Prostate gland (tissue), 2 donors: ENCODE measurements at regions not wholly inside any gene's neighbourhood (a gene's known extent, or its start where the extent isn't known, plus 50 kb on each side); places are given as distances from the start of the nearest gene placed in this dataset.

ENCODE experiments used
- CTCF ChIP-seq, 4 experiments: fragments of 200-600 bp in 2 of 4; fragments of 450-650 bp in 2 of 4; sonication (generic) in 2 of 4; IDR thresholded peaks; 1 replicate in 3 of 4; 2 replicates in 1 of 4; pipeline ENCODE4 v1.5.1; 2016 to 2019; ENCODE audit warnings: antibody characterized with exemption in 4 of 4, mild to moderate bottlenecking in 2 of 4, moderate library complexity in 2 of 4
- POLR2A ChIP-seq: fragments of 450-650 bp; IDR thresholded peaks from one replicate; pipeline ENCODE4 v1.6.1; 2016; ENCODE audit warnings: antibody characterized with exemption, mild to moderate bottlenecking
- POLR2AphosphoS5 ChIP-seq: sonication (generic); formaldehyde crosslinking; IDR thresholded peaks from one replicate; pipeline ENCODE4 v1.6.1; 2017; ENCODE audit warnings: antibody characterized with exemption

GRCh38 chr4:136337216-136337615, 1195.1 kb downstream of the PCDH18 start:
- TF ChIP-seq CTCF (IDR thresholded peaks at IDR 0.05) (no peak), POLR2AphosphoS5 (no peak), POLR2A (no peak)
